Erythroblast (primary cell): ENCODE measurements at regions not wholly inside any gene's neighbourhood (a gene's known extent, or its start where the extent isn't known, plus 50 kb on each side); places are given as distances from the start of the nearest gene placed in this dataset.

Source experiments
- GATA1 ChIP-seq: IDR thresholded peaks from 2 replicates; pipeline ENCODE4 v1.6.1; 2011; ENCODE audit warnings: low read depth, mild to moderate bottlenecking, control low read depth, low read length, moderate library complexity
- POLR2A ChIP-seq: IDR thresholded peaks from 2 replicates; pipeline ENCODE4 v1.6.1; 2011; ENCODE audit warnings: mild to moderate bottlenecking, low read length

DNA sequence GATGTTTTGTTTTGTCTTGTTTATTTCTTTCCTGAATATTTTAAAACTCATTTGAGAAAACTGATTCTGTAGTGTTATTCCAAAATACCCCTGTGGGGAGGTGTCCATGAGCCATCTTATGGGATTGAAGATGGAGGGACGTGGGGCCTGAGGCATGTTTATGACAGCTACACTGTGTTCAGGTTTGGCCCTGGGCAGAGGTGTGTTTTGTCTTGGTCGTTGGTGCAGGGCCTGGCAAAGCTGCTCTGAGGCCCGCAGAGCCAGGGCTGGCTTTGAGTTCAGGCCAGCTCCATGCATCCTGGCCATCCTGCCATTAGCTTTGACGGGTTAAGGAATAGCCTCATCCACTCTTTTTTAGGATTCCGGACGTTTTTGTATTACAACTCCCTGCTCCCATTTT, 68.9 kb downstream of the TMEM18 start:
- no peak for TF ChIP-seq GATA1
- no peak for TF ChIP-seq POLR2A
